H1 (cell line): ENCODE measurements at regions not wholly inside any gene's neighbourhood (a gene's known extent, or its start where the extent isn't known, plus 50 kb on each side); places are given as distances from the start of the nearest gene placed in this dataset.

Experiments
- CTCF ChIA-PET: fragments of 300-600 bp; sonication (Branson Sonifier 250); formaldehyde crosslinking; loops from one replicate; lab custom pipeline; 2021; ENCODE audit not compliant: partially characterized antibody; lab: Charles Lee
- POLR2A ChIA-PET: fragments of 300-600 bp; sonication (Branson Sonifier 250); formaldehyde crosslinking; loops from one replicate; lab custom pipeline; 2021; ENCODE audit warnings: inconsistent platforms; ENCODE audit not compliant: partially characterized antibody; lab: Charles Lee
- DNase-seq, 2 experiments: peaks; one replicate each; pipeline versions ENCODE4 v3.0.0 to v3.0.0-alpha.2; 2010 to 2022; ENCODE audit warnings: low spot score in 2 of 2, low read depth in 1 of 2, mixed read lengths in 1 of 2
- FAIRE-seq: peaks from 2 replicates; lab custom pipeline; 2011; peaks lifted over from hg19 to GRCh38; lab: Jason Lieb, UNC
- H2AFZ ChIP-seq: 2 replicates; pipeline ENCODE4 v1.8.1; 2012; ENCODE audit warnings: low read length, inconsistent platforms
- H2AK5ac ChIP-seq: 2 replicates; pipeline ENCODE4 v1.6.1; 2013; ENCODE audit warnings: low read depth, low read length
- H2BK120ac ChIP-seq: replicated peaks from 2 replicates; pipeline ENCODE3; 2013; ENCODE audit warnings: low read depth, low read length, inconsistent platforms
- H2BK12ac ChIP-seq: 2 replicates; pipeline ENCODE4 v1.6.1; 2013; ENCODE audit warnings: low read depth, low read length
- H2BK15ac ChIP-seq: 2 replicates; pipeline ENCODE4 v1.6.1; 2013; ENCODE audit warnings: low read length
- H2BK20ac ChIP-seq: 2 replicates; pipeline ENCODE4 v1.6.1; 2013; ENCODE audit warnings: low read length
- H2BK5ac ChIP-seq: 2 replicates; pipeline ENCODE4 v1.6.1; 2013; ENCODE audit warnings: low read depth, low read length
- H3K14ac ChIP-seq: 2 replicates; pipeline ENCODE4 v1.6.1; 2013; ENCODE audit warnings: inconsistent platforms; ENCODE audit not compliant: insufficient read length
- H3K18ac ChIP-seq: 2 replicates; pipeline ENCODE4 v1.6.1; 2013; ENCODE audit warnings: low read length; ENCODE audit errors: extremely low read depth
- H3K23ac ChIP-seq: 2 replicates; pipeline ENCODE4 v1.6.1; 2013; ENCODE audit warnings: inconsistent platforms; ENCODE audit not compliant: insufficient read length
- H3K23me2 ChIP-seq: 2 replicates; pipeline ENCODE4 v1.6.1; 2013; ENCODE audit warnings: low read depth, low read length
- H3K27ac ChIP-seq: 2 replicates; pipeline ENCODE4 v1.6.1; 2011; ENCODE audit warnings: low read depth, low read length, inconsistent platforms
- H3K27me3 ChIP-seq, 4 experiments: replicated peaks in 1 of 4; 1 replicate in 1 of 4; 2 replicates in 3 of 4; pipeline versions ENCODE4 v1.6.1 to v1.8.1; 2011 to 2013; ENCODE audit warnings: low read length in 3 of 4, mild to moderate bottlenecking in 3 of 4, inconsistent platforms in 2 of 4, mixed read lengths in 2 of 4, moderate library complexity in 1 of 4; ENCODE audit not compliant: control insufficient read depth in 3 of 4, insufficient read depth in 3 of 4; ENCODE audit errors: extremely low read depth in 1 of 4
- H3K36me3 ChIP-seq, 4 experiments: 2 replicates each; pipeline versions ENCODE4 v1.6.1 to v1.8.1; 2011 to 2013; ENCODE audit warnings: mild to moderate bottlenecking in 4 of 4, low read length in 3 of 4, moderate library complexity in 2 of 4, control low read depth in 1 of 4, inconsistent platforms in 1 of 4; ENCODE audit not compliant: insufficient read depth in 4 of 4, control insufficient read depth in 2 of 4
- H3K4ac ChIP-seq: replicated peaks from 2 replicates; pipeline ENCODE3; 2013; ENCODE audit warnings: low read length, low read depth, mixed read lengths, inconsistent platforms; ENCODE audit not compliant: insufficient read length
- H3K4me1 ChIP-seq, 4 experiments: replicated peaks in 1 of 4; 1 replicate in 1 of 4; 2 replicates in 3 of 4; pipeline versions ENCODE4 v1.6.1 to v1.8.1; 2011 to 2013; ENCODE audit warnings: low read length in 3 of 4, inconsistent platforms in 2 of 4, mixed read lengths in 1 of 4; ENCODE audit not compliant: insufficient read depth in 4 of 4, control insufficient read depth in 3 of 4
- H3K4me2 ChIP-seq, 2 experiments: 2 replicates each; pipeline versions ENCODE4 v1.6.1 to v1.8.1; 2011 to 2013; ENCODE audit warnings: low read depth in 2 of 2, low read length in 2 of 2, control low read depth in 1 of 2, inconsistent platforms in 1 of 2, mild to moderate bottlenecking in 1 of 2; ENCODE audit not compliant: insufficient read depth in 1 of 2
- H3K4me3 ChIP-seq, 4 experiments: fragments of 200-600, 300-600 bp in 1 of 4; sonication (generic), shearing (Covaris generic), sonication (Bioruptor Twin) in 1 of 4; 2 replicates each; pipeline versions ENCODE4 v1.5.1 to v1.8.1; 2011 to 2016; ENCODE audit warnings: low read length in 4 of 4, low read depth in 3 of 4, control low read depth in 2 of 4, inconsistent platforms in 2 of 4, mild to moderate bottlenecking in 2 of 4, mixed read lengths in 1 of 4, moderate library complexity in 1 of 4; ENCODE audit not compliant: insufficient read depth in 2 of 4; ENCODE audit errors: extremely low read depth in 1 of 4
- H3K56ac ChIP-seq: replicated peaks from 2 replicates; pipeline ENCODE3; 2013; ENCODE audit warnings: low read depth, mild to moderate bottlenecking, mixed read lengths, low read length, inconsistent platforms; ENCODE audit not compliant: insufficient read length
- H3K79me1 ChIP-seq: 2 replicates; pipeline ENCODE4 v1.6.1; 2013; ENCODE audit warnings: low read depth, low read length, control low read depth
- H3K79me2 ChIP-seq, 2 experiments: 2 replicates each; pipeline versions ENCODE4 v1.6.1 to v1.8.1; 2012 to 2013; ENCODE audit warnings: low read length in 2 of 2, mild to moderate bottlenecking in 2 of 2, inconsistent platforms in 1 of 2; ENCODE audit not compliant: insufficient read depth in 2 of 2, control insufficient read depth in 1 of 2
- H3K9ac ChIP-seq, 4 experiments: replicated peaks in 1 of 4; 1 replicate in 1 of 4; 2 replicates in 3 of 4; pipeline versions ENCODE4 v1.6.1 to v1.8.1; 2011 to 2013; ENCODE audit warnings: low read depth in 3 of 4, low read length in 3 of 4, control low read depth in 2 of 4, mild to moderate bottlenecking in 2 of 4, moderate library complexity in 2 of 4, inconsistent platforms in 1 of 4; ENCODE audit errors: extremely low read depth in 1 of 4
- H3K9me3 ChIP-seq, 2 experiments: 2 replicates each; pipeline versions ENCODE4 v1.6.1 to v1.8.1; 2012 to 2013; ENCODE audit warnings: mild to moderate bottlenecking in 2 of 2, moderate library complexity in 2 of 2, control low read depth in 1 of 2, inconsistent platforms in 1 of 2, low read depth in 1 of 2, low read length in 1 of 2, mixed read lengths in 1 of 2; ENCODE audit not compliant: insufficient read depth in 2 of 2
- H4K20me1 ChIP-seq, 2 experiments: replicated peaks in 1 of 2; 2 replicates each; pipeline versions ENCODE3 to v1.8.1; 2011 to 2013; ENCODE audit warnings: inconsistent platforms in 2 of 2, low read length in 2 of 2, mild to moderate bottlenecking in 1 of 2; ENCODE audit not compliant: insufficient read depth in 2 of 2, control insufficient read depth in 1 of 2
- H4K5ac ChIP-seq: 2 replicates; pipeline ENCODE4 v1.6.1; 2013; ENCODE audit warnings: low read length, low read depth, mixed read lengths, inconsistent platforms; ENCODE audit not compliant: insufficient read length
- H4K8ac ChIP-seq: 2 replicates; pipeline ENCODE4 v1.8.0; 2013; ENCODE audit warnings: mild to moderate bottlenecking, moderate library complexity, low read length, inconsistent platforms; ENCODE audit not compliant: insufficient read depth; ENCODE audit errors: extremely low read depth
- H4K91ac ChIP-seq: replicated peaks from 2 replicates; pipeline ENCODE3; 2013; ENCODE audit warnings: low read length, mixed read lengths, inconsistent platforms; ENCODE audit not compliant: insufficient read length
- ASH2L ChIP-seq: fragments of 200-600, 300-600 bp; sonication (generic); IDR thresholded peaks from one replicate; pipeline ENCODE4 v1.7.1; 2017; ENCODE audit warnings: low read length
- BACH1 ChIP-seq: IDR thresholded peaks from 2 replicates; pipeline ENCODE4 v1.6.1; 2012; ENCODE audit warnings: low read length, improper control_type of control experiment
- GABPA ChIP-seq: IDR thresholded peaks from 2 replicates; pipeline ENCODE4 v1.6.1; 2011; ENCODE audit warnings: mild to moderate bottlenecking, low read length, moderate library complexity, borderline replicate concordance; ENCODE audit not compliant: insufficient read depth
- MAX ChIP-seq: IDR thresholded peaks from 2 replicates; pipeline ENCODE4 v1.6.1; 2012; ENCODE audit warnings: inconsistent platforms
- POLR2AphosphoS5 ChIP-seq: IDR thresholded peaks from 2 replicates; pipeline ENCODE4 v1.6.1; 2011; ENCODE audit warnings: low read depth, low read length
- SAP30 ChIP-seq: fragments of 300-600 bp; sonication (generic); IDR thresholded peaks from 2 replicates; pipeline ENCODE4 v1.7.1; 2012; ENCODE audit warnings: low read length, moderate library complexity, mild to moderate bottlenecking, inconsistent platforms; ENCODE audit not compliant: insufficient read depth, insufficient replicate concordance
- SIRT6 ChIP-seq: IDR thresholded peaks from one replicate; pipeline ENCODE4 v1.7.1; 2012; ENCODE audit warnings: low read length, inconsistent platforms
- SIX5 ChIP-seq: IDR thresholded peaks from 2 replicates; pipeline ENCODE4 v1.6.1; 2011; ENCODE audit warnings: mild to moderate bottlenecking, low read depth, low read length
- TEAD4 ChIP-seq: IDR thresholded peaks from 2 replicates; pipeline ENCODE4 v1.6.1; 2012; ENCODE audit warnings: low read depth, low read length, inconsistent platforms, mixed read lengths
- WGBS, 2 experiments: shearing (Covaris generic) in 1 of 2; methylation state at CpG; one replicate each; pipeline versions ENCODE4 v1.1.6 to v1.1.7; 2013 to 2015; ENCODE audit warnings: low lambda C conversion rate in 2 of 2, mixed read lengths in 2 of 2, inconsistent platforms in 1 of 2, low coverage in 1 of 2, missing lambda C conversion rate in 1 of 2; ENCODE audit not compliant: insufficient replicate concordance in 2 of 2, insufficient coverage in 1 of 2, insufficient read length in 1 of 2; ENCODE audit errors: extremely low coverage in 1 of 2, missing lambda C conversion rate in 1 of 2; 5-methylcytosine and 5-hydroxymethylcytosine counted together
- TF ChIP-seq, protein P1 (sequence below): IDR thresholded peaks from 2 replicates; pipeline ENCODE4 v1.6.1; 2012; ENCODE audit warnings: inconsistent platforms
- TF ChIP-seq, protein P2 (sequence below): IDR thresholded peaks from 2 replicates; pipeline ENCODE4 v1.6.1; 2012; ENCODE audit warnings: low read length, inconsistent platforms

GRCh38 chr6:113018351-113019151 lies 671.4 kb downstream of the RFPL4B start:
- Histone ChIP-seq H3K14ac (no peak overlapping the region), H3K36me3 (no peaks in the 10 kb centered on the region), H2AK5ac (no peak overlapping the region), H3K56ac (no peak overlapping the region), H3K27ac (no peak overlapping the region), H3K18ac (no peak overlapping the region), H2BK120ac (no peak overlapping the region), H2BK20ac (no peak overlapping the region), H3K4ac (no peak overlapping the region), H3K4me2 (no peak overlapping the region), H3K9me3 (no peaks in the 10 kb centered on the region), H2BK5ac (no peak overlapping the region), H3K23me2 (no peaks in the 10 kb centered on the region), H3K23ac (no peak overlapping the region), H4K5ac (no peak overlapping the region), H4K20me1 (no peaks in the 10 kb centered on the region), H3K4me1 (no peaks in the 10 kb centered on the region), H2BK15ac (no peak overlapping the region), H3K79me2 (no peaks in the 10 kb centered on the region), H3K4me3 (no peak overlapping the region), H2BK12ac (no peak overlapping the region), H4K91ac (no peak overlapping the region), H3K9ac (no peak overlapping the region), H2AFZ (peak overlapping the region; percentile 98), H4K8ac (no peak overlapping the region), H3K27me3 (no peaks in the 10 kb centered on the region), H3K79me1 (no peaks in the 10 kb centered on the region)
- ChIA-PET CTCF (interaction anchor here (1.1 kb wide), 1 partner anchor 10 kb away, joined by 3 read pairs; no protein-coding TSS in a partner anchor), POLR2A (interaction anchor here (0.6 kb wide), 1 partner anchor 26 kb away, joined by 3 read pairs; no protein-coding TSS in a partner anchor)
- FAIRE-seq (no peak), DNase-seq (no peak)
- 89% methylated on average over 5 of the region's 5 CpGs; no CpG with 5 or more reads in 1 of the 2 experiments for WGBS, 2 experiments
- TF ChIP-seq SAP30 (no peak), MAX (no peak), ASH2L (no peak), SIX5 (no peak), GABPA (no peak), TEAD4 (no peak), SIRT6 (no peak), BACH1 (no peak), POLR2AphosphoS5 (no peak)
- TF ChIP-seq, protein P1, sequence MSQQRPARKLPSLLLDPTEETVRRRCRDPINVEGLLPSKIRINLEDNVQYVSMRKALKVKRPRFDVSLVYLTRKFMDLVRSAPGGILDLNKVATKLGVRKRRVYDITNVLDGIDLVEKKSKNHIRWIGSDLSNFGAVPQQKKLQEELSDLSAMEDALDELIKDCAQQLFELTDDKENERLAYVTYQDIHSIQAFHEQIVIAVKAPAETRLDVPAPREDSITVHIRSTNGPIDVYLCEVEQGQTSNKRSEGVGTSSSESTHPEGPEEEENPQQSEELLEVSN = no peak
- TF ChIP-seq, protein P2, sequence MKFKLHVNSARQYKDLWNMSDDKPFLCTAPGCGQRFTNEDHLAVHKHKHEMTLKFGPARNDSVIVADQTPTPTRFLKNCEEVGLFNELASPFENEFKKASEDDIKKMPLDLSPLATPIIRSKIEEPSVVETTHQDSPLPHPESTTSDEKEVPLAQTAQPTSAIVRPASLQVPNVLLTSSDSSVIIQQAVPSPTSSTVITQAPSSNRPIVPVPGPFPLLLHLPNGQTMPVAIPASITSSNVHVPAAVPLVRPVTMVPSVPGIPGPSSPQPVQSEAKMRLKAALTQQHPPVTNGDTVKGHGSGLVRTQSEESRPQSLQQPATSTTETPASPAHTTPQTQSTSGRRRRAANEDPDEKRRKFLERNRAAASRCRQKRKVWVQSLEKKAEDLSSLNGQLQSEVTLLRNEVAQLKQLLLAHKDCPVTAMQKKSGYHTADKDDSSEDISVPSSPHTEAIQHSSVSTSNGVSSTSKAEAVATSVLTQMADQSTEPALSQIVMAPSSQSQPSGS = no peak
